ENCODE measurements at regions not wholly inside any gene's neighbourhood (a gene's known extent, or its start where the extent isn't known, plus 50 kb on each side); places are given as distances from the start of the nearest gene placed in this dataset.

- TF ChIP-seq RFX1 (IDR thresholded peaks at IDR 0.05) (no peak), ZNF737 (CRISPR knock-in tag; IDR thresholded peaks at IDR 0.05; ENCODE audit: borderline replicate concordance) (no peak), GMEB1 (CRISPR knock-in tag; IDR thresholded peaks at IDR 0.05; ENCODE audit: borderline replicate concordance) (no peak), AGO1 (IDR thresholded peaks at IDR 0.05; ENCODE audit: low read depth, low read length, poor library complexity, severe bottlenecking) (no peak), RAD21 (CRISPR knock-in tag; IDR thresholded peaks at IDR 0.05) (no peak), KDM2A (CRISPR knock-in tag; IDR thresholded peaks at IDR 0.05; ENCODE audit: borderline replicate concordance, low read depth) (no peak), POLR2G (IDR thresholded peaks at IDR 0.05; ENCODE audit: low read depth, low read length) (no peak), SNAI1 (CRISPR knock-in tag; IDR thresholded peaks at IDR 0.05; ENCODE audit: borderline replicate concordance) (no peak), ZNF816 (CRISPR knock-in tag; IDR thresholded peaks at IDR 0.05; ENCODE audit: borderline replicate concordance) (no peak), NKX3-1 (CRISPR knock-in tag; IDR thresholded peaks at IDR 0.05) (no peak), ZNF3 (CRISPR knock-in tag; IDR thresholded peaks at IDR 0.05) (no peak), HNF4A (CRISPR knock-in tag; IDR thresholded peaks at IDR 0.05) (no peak), LCORL (IDR thresholded peaks at IDR 0.05) (no peak), LCORL (CRISPR knock-in tag; IDR thresholded peaks at IDR 0.05) (no peak), KAT8 (CRISPR knock-in tag; IDR thresholded peaks at IDR 0.05) (no peak)
- TF ChIP-seq, protein P1, sequence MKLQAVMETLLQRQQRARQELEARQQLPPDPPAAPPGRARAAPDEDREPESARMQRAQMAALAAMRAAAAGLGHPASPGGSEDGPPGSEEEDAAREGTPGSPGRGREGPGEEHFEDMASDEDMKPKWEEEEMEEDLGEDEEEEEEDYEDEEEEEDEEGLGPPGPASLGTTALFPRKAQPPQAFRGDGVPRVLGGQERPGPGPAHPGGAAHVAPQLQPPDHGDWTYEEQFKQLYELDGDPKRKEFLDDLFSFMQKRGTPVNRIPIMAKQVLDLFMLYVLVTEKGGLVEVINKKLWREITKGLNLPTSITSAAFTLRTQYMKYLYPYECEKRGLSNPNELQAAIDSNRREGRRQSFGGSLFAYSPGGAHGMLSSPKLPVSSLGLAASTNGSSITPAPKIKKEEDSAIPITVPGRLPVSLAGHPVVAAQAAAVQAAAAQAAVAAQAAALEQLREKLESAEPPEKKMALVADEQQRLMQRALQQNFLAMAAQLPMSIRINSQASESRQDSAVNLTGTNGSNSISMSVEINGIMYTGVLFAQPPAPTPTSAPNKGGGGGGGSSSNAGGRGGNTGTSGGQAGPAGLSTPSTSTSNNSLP (IDR thresholded peaks at IDR 0.05; ENCODE audit: low read depth, low read length) = no peak
- H3K79me2 ChIP-seq (ENCODE audit: insufficient read depth, low read length) = no peaks in the 10 kb centered on the region
- CTCF ChIA-PET (ENCODE audit: low intra/inter-chr PET ratio, low total read pairs) = no interaction called here
- no TSS peak for BruUV-seq (replicated peaks)
- H3K4me2 ChIP-seq (ENCODE audit: low read depth, low read length) = no peak overlapping the region
- intact Hi-C loops (cut with micrococcal nuclease; ENCODE audit: unreplicated experiment) = no loop called here
- ATAC-seq (no peak), FAIRE-seq (no peak), DNase-seq (ENCODE audit: low spot score) (no peak)
- no peaks in the 10 kb centered on the region for H3K36me3 ChIP-seq (replicated peaks in 1 of 2; ENCODE audit: control insufficient read depth in 1 of 2, insufficient read depth in 2 of 2, low read length in 2 of 2)
- H3K27me3 ChIP-seq (ENCODE audit: control insufficient read depth in 1 of 2, insufficient read depth in 2 of 2, low read length in 2 of 2) = peaks cover 3 to 13% of the 10 kb centered on the region in 2 experiments; a peak in 3 of 5 replicates
- H3K27ac ChIP-seq (ENCODE audit: extremely low read length, insufficient read depth, low read length) = no peak overlapping the region
- POLR2A ChIA-PET = no interaction called here
- H2AFZ ChIP-seq (ENCODE audit: low read length) = no peak overlapping the region
- no peaks in the 10 kb centered on the region for H4K20me1 ChIP-seq (ENCODE audit: insufficient read depth, low read length)
- 29% methylated on average over 7 of the region's 7 CpGs for WGBS (ENCODE audit: low lambda C conversion rate)
- no peak overlapping the region for H3K9ac ChIP-seq (ENCODE audit: insufficient read depth, low read depth, low read length)
- no peaks in the 10 kb centered on the region for H3K9me3 ChIP-seq (ENCODE audit: low read length)
- no peaks in the 10 kb centered on the region for H3K4me1 ChIP-seq (ENCODE audit: insufficient read depth, low read length)
- in situ Hi-C loops (cut with HindIII; ENCODE audit: extremely low pct_ligation_motif_present, low pct_unique_long_range_greater_than_20kb) = no loop called here
- no peak overlapping the region for H3K4me3 ChIP-seq (replicated peaks in 1 of 3; ENCODE audit: insufficient read depth in 1 of 3, low read depth in 2 of 3, low read length in 3 of 3)
These were observed 350.1 kb upstream of the MKI67 start for GRCh38 chr10:128476368-128476725.

Measured in HepG2 (cell line).